Neutrophil (primary cell): ENCODE measurements at regions not wholly inside any gene's neighbourhood (a gene's known extent, or its start where the extent isn't known, plus 50 kb on each side); places are given as distances from the start of the nearest gene placed in this dataset.
"Not testable (repeated sequence)": the region's sequence is repeated elsewhere in the genome, so short reads cannot be mapped to it uniquely, and the experiment has no call there.

Experiments
- H3K27ac ChIP-seq: fragments of 200-600 bp; sonication (generic); 2 replicates; pipeline ENCODE4 v1.5.1; 2016; ENCODE audit warnings: mild to moderate bottlenecking, moderate library complexity
- H3K27me3 ChIP-seq: fragments of 200-600 bp; sonication (generic); 2 replicates; pipeline ENCODE4 v1.6.0; 2016; ENCODE audit warnings: mild to moderate bottlenecking
- H3K36me3 ChIP-seq: fragments of 200-600 bp; sonication (generic); 2 replicates; pipeline ENCODE4 v1.5.1; 2017
- H3K4me1 ChIP-seq, 2 experiments: fragments of 200-600 bp in 1 of 2; sonication (generic) in 1 of 2; 1 replicate in 1 of 2; 2 replicates in 1 of 2; pipeline versions ENCODE4 v1.5.1 to v1.6.1; 2013 to 2016; ENCODE audit warnings: low read depth in 1 of 2, low read length in 1 of 2, mild to moderate bottlenecking in 1 of 2, moderate library complexity in 1 of 2; ENCODE audit not compliant: control insufficient read depth in 1 of 2, insufficient read depth in 1 of 2
- H3K4me3 ChIP-seq, 2 experiments: fragments of 200-600 bp in 1 of 2; sonication (generic) in 1 of 2; 1 replicate in 1 of 2; 2 replicates in 1 of 2; pipeline ENCODE4 v1.5.1; 2013 to 2016; ENCODE audit warnings: low read depth in 1 of 2, low read length in 1 of 2, mild to moderate bottlenecking in 1 of 2, moderate library complexity in 1 of 2
- H3K9me3 ChIP-seq: fragments of 200-600 bp; sonication (generic); 2 replicates; pipeline ENCODE4 v1.5.1; 2016
- TF ChIP-seq, protein P1 (sequence below): fragments of 200-600 bp; sonication (generic); IDR thresholded peaks from 2 replicates; pipeline ENCODE4 v1.5.1; 2016; ENCODE audit warnings: antibody characterized with exemption

DNA sequence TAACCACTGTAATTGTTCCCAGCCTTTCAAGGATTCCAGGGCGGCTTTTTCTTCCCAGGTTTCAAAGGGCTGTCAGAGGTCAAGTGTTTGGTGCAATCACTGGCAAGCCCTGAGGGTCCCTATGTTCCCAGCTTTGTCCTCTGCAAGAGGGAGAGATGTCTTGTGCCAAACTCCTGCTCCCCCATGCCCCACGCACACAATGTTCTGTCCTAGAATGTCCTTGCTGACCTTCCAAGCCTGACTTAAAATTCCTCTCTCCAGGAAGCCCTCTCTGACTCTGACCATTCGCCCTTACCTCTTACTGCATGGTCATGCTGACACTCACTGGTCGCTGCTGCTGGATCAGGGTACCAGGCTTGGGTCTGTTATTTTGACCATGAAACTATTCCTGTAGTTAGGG lies 152.5 kb upstream of the KCND3 start:
- Histone ChIP-seq H3K27me3 (no peaks in the 10 kb centered on the region), H3K9me3 (no peaks in the 10 kb centered on the region), H3K27ac (no peak overlapping the region), H3K36me3 (no peaks in the 10 kb centered on the region), H3K4me3 (no peak overlapping the region), H3K4me1 (no peaks in the 10 kb centered on the region)
- TF ChIP-seq, protein P1, sequence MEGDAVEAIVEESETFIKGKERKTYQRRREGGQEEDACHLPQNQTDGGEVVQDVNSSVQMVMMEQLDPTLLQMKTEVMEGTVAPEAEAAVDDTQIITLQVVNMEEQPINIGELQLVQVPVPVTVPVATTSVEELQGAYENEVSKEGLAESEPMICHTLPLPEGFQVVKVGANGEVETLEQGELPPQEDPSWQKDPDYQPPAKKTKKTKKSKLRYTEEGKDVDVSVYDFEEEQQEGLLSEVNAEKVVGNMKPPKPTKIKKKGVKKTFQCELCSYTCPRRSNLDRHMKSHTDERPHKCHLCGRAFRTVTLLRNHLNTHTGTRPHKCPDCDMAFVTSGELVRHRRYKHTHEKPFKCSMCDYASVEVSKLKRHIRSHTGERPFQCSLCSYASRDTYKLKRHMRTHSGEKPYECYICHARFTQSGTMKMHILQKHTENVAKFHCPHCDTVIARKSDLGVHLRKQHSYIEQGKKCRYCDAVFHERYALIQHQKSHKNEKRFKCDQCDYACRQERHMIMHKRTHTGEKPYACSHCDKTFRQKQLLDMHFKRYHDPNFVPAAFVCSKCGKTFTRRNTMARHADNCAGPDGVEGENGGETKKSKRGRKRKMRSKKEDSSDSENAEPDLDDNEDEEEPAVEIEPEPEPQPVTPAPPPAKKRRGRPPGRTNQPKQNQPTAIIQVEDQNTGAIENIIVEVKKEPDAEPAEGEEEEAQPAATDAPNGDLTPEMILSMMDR = no peak

DNA sequence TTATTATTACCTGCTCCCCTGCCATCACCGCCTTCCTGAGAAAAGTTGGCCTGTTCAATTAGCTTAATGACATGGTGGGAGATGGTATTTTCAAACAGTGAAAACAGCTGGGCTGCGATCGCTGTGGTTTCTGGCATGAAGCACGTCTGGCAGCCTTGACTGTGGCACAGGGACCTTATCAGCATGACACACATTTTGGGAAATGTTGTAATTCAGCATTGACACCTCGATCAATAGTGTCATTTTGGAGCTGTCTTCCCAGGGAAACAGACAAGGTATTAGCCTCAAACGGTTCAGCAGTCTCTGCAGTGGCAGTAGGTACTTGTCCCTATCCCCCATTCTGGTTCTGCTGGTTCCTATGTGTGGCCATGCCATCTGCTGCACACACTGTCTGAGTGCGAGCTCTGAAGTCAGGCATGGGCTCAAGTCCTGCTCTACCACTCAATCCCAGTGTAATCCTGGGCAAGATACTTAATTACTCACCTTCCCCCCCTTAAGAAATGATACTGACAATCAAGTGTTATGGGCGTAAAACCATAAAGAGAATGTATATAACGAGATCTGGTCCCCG lies 154.5 kb upstream of the KCND3 start:
- no peak overlapping the region for H3K27ac ChIP-seq
- TF ChIP-seq, protein P1 = no peak

DNA sequence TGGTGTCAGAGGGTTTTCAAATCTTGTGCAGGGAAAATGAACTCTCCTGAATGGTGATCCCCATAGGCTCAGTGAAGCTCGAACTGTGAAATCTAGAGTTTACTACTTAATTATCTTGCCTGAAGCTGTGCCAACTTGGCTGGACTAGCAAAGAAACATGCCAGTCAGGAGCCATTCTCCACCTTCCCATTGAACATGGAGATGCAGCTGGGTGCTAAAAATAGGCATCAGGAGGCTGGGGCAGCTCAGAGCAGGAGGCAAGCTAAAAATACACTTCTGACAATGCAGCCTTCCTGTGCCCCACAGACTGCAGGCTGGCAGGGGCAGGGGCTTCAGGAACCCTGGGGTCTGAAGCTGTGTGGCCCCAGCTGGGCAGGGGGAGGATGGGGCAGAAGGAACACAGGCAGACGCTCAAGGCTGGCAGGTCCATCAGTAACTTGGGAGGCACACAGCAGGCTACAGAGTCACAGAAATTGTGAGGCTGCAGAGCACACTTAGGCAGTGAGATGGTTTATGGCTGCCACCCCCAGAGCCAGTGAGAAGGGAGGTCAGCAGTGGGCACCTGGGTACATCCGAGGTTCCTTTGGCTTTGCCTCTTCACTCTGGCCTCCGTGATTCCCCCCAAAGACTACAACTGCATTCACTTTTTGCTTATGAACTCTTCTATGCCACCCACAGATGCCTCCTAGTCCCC lies 155.4 kb upstream of the KCND3 start:
- Histone ChIP-seq H3K36me3 (no peaks in the 10 kb centered on the region), H3K27ac (no peak overlapping the region), H3K4me3 (no peak overlapping the region), H3K27me3 (no peaks in the 10 kb centered on the region), H3K4me1 (no peaks in the 10 kb centered on the region), H3K9me3 (no peaks in the 10 kb centered on the region)
- TF ChIP-seq, protein P1 = no peak

More for the DNA sequence above, 154.5 kb upstream of the KCND3 start:
- Histone ChIP-seq H3K27me3 (no peaks in the 10 kb centered on the region), H3K9me3 (no peaks in the 10 kb centered on the region), H3K4me1 (no peaks in the 10 kb centered on the region), H3K36me3 (no peaks in the 10 kb centered on the region), H3K4me3 (no peak overlapping the region)

DNA sequence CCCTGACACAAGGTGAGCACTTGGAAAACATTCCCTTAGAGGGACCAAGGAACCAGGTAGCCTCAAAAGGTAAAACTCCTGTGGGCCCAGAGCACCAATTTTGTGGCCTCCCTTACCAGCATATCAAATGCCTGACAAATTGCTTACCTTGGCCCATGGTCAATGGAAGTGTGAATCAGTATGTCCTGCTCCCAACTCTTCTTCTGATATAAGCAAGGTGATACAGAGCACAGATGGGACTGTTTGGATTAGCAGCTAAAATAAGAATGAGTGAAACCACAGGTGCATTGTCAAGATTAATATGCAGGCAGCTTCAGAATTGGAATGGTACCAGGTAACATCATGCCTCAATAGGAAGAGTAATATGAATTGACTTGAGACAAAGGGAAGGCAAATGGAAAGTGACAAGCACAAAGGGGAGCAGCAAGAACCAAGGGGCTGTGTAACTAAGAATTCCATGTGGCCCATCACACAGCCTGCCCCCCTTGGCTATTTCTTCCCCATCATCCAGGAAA lies 156.8 kb upstream of the KCND3 start:
- H3K9me3 ChIP-seq = no peaks in the 10 kb centered on the region
- no peaks in the 10 kb centered on the region for H3K4me1 ChIP-seq
- TF ChIP-seq, protein P1 = no peak
- no peaks in the 10 kb centered on the region for H3K27me3 ChIP-seq
- no peak overlapping the region for H3K27ac ChIP-seq
- H3K4me3 ChIP-seq = no peak overlapping the region
- H3K36me3 ChIP-seq = no peaks in the 10 kb centered on the region

DNA sequence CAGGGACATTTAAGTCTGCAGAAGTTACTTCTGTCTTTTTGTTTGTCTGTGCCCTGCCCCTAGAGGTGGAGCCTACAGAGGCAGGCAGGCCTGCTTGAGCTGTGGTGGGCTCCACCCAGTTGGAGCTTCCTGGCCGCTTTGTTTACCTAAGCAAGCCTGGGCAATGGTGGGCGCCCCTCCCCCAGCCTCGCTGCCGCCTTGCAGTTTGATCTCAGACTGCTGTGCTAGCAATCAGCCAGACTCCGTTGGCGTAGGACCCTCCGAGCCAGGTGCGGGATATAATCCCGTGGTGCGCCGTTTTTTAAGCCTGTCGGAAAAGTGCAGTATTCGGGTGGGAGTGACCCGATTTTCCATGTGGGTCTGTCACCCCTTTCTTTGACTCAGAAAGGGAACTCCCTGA lies 170.7 kb upstream of the KCND3 start:
- H3K4me3 ChIP-seq, H3K27me3 ChIP-seq, H3K27ac ChIP-seq, H3K36me3 ChIP-seq, H3K9me3 ChIP-seq, H3K4me1 ChIP-seq: not testable (repeated sequence)

DNA sequence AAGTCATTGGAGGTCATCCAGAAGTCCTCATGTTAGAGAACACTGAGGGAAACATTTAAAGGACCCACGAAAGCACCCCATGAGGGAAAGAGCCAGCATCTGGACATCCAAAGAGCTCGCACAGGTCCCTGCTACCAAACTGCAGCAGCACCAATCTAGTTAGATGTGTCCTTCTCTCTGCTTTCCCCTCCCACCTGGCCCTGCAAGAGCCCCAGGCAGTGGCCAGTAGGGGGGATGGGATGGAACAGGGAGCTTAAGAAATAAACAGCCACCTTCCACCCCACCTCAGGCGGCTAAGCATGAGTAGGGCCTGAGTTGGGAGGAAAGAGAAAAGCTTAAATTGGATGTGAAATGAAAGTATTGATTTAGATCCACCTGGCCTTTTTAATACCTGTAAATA lies 175.9 kb upstream of the KCND3 start:
- Histone ChIP-seq H3K4me3 (no peak overlapping the region), H3K36me3 (no peaks in the 10 kb centered on the region), H3K27ac (no peak overlapping the region), H3K4me1 (no peaks in the 10 kb centered on the region), H3K9me3 (no peaks in the 10 kb centered on the region), H3K27me3 (no peaks in the 10 kb centered on the region)
- TF ChIP-seq, protein P1 = no peak
